IPS-18a (cell line): ENCODE measurements at regions not wholly inside any gene's neighbourhood (a gene's known extent, or its start where the extent isn't known, plus 50 kb on each side); places are given as distances from the start of the nearest gene placed in this dataset.

Experiments
- H3K27ac ChIP-seq: one replicate; pipeline ENCODE4 v1.5.1; 2013; ENCODE audit warnings: low read length
- H3K27me3 ChIP-seq: one replicate; pipeline ENCODE4 v1.6.1; 2013; ENCODE audit warnings: mild to moderate bottlenecking, low read length; ENCODE audit not compliant: control insufficient read depth, insufficient read depth
- H3K36me3 ChIP-seq: one replicate; pipeline ENCODE4 v1.6.1; 2013; ENCODE audit warnings: low read depth, low read length; ENCODE audit not compliant: control insufficient read depth
- H3K4me1 ChIP-seq: one replicate; pipeline ENCODE4 v1.6.1; 2013; ENCODE audit warnings: low read depth, low read length; ENCODE audit not compliant: control insufficient read depth
- H3K4me3 ChIP-seq: one replicate; pipeline ENCODE4 v1.5.1; 2013; ENCODE audit warnings: low read length
- H3K9ac ChIP-seq: one replicate; pipeline ENCODE4 v1.6.1; 2013; ENCODE audit warnings: mild to moderate bottlenecking, low read length, moderate library complexity
- H3K9me3 ChIP-seq: one replicate; pipeline ENCODE4 v1.6.1; 2013; ENCODE audit warnings: low read depth, low read length; ENCODE audit not compliant: control insufficient read depth

DNA sequence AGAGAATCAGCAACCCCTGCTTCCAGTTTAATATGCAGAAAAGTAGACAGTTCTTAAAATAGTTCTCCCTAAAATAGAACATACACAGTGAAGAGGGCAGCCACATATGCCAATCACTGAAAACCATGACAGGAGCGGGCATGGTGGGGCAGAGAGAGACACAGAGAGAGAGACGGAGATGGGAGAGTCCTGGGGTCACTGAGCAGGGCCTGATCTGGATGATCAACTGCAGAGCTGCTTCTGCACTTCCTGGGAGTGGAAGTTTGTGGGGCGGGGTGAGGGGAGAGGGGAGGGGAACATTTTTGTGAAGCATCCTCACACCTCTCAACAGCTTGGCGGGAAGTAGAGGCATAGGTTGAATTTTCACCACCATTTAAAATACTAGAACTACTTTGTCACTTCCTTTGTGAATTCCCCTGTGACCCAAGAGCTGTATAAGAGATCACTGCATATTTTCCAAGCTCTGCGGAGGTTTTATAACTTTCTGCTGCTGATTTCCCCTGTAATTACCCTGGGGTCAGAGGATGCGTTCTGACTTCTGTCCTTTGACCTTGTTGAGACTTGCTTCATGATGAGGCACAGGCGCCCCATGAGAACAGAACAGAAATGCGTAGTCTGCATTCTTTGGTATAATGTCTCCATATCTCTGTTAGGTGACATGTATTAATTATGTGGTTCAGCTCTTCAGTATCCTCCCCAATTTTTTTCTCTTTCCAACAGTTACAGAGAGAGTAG lies 419.4 kb downstream of the BRD1 start:
- no peaks in the 10 kb centered on the region for H3K4me1 ChIP-seq
- H3K27me3 ChIP-seq: peaks cover 6% of the 10 kb centered on the region
- H3K4me3 ChIP-seq: no peak overlapping the region
- H3K27ac ChIP-seq: no peak overlapping the region
- no peaks in the 10 kb centered on the region for H3K36me3 ChIP-seq
- H3K9me3 ChIP-seq: no peaks in the 10 kb centered on the region
- H3K9ac ChIP-seq: no peak overlapping the region

DNA sequence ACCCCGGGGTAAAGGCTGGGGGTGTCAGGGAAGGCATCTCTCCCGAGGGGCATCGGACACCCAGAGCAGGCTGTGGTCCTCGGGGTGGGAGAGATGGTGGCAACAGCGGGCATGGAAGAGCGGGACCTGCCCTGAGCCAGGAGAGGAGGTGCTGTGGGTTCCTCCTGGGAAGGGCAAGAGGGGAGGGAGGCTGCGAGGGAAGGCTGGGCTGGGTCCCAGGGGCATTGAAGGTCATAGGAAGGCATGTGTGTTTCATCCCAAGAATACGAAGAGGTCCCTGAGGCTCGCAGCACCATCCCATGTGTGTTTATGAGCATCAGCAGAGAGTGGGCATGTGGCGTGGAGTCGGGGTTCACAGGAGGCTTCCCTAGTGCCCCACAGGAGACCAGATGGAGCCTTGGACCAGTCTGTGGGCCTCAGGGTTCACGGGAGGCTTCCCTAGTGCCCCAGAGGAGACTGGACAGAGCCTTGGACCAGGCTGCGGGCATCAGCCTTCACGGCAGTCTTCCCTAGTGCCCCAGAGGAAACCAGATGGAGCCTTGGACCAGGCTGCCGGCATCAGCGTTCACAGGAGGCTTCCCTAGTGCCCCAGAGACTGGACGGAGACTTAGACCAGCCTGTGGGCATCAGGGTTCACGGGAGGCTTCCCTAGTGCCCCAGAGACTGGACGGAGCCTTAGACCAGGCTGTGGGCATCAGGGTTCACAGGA lies 420.6 kb downstream of the BRD1 start:
- no peak overlapping the region for H3K4me3 ChIP-seq
- H3K4me1 ChIP-seq: no peaks in the 10 kb centered on the region
- no peaks in the 10 kb centered on the region for H3K9me3 ChIP-seq
- H3K27ac ChIP-seq: no peak overlapping the region
- H3K9ac ChIP-seq: no peak overlapping the region
- H3K27me3 ChIP-seq: peaks cover 6% of the 10 kb centered on the region
- H3K36me3 ChIP-seq: no peaks in the 10 kb centered on the region

DNA sequence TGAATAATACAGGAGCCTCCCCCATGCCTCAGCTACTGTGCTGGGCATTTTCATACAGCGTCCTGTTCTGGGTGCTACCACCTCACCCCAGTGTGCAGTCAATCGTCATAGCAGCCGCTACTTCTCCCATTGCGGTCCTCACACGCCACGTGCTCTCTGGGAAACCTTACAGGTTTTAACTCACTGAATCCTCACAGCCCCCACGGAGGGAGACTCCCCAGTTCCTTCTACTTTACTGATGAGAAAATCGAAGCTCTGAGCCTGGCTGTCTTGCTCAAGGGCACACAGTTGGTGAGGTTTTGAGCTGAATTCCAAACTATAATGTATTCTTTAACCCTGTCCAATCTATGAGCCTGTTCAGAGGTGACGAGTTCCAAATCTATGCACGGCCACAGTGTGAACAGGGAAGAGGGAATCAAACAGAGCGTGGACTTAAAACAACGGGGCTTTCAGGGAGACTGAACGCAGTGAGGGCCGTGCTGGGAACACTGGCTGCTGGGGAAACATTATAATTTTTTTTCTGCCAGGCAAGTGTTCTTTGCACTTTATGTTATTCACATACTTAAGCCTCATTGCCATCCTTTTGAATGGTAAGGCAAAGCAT lies 421.5 kb downstream of the BRD1 start:
- Histone ChIP-seq H3K36me3 (no peaks in the 10 kb centered on the region), H3K4me3 (no peak overlapping the region), H3K9ac (no peak overlapping the region), H3K9me3 (no peaks in the 10 kb centered on the region), H3K4me1 (no peaks in the 10 kb centered on the region), H3K27me3 (peaks cover 6% of the 10 kb centered on the region), H3K27ac (no peak overlapping the region)

DNA sequence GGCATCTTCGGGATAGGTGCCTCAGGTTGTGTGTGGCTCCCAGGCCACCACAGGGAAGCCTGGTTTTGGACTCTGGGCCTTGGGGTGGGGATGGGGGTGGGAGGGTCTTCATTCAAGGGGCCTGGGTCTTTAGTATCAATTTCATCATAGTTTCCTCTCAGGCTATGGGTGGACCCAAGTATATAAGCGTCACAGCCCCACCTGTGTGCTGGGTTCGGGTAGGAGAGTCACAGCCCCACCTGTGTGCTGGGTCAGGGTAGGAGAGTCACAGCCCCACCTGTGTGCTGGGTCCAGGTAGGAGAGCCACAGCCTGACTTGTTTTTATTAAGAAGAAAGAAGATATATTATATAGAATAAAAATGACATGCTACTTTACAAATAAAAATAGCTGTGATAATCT lies 422.1 kb downstream of the BRD1 start:
- Histone ChIP-seq H3K27ac (no peak overlapping the region), H3K4me3 (no peak overlapping the region), H3K4me1 (no peaks in the 10 kb centered on the region), H3K9ac (no peak overlapping the region), H3K36me3 (no peaks in the 10 kb centered on the region), H3K27me3 (peaks cover 6% of the 10 kb centered on the region), H3K9me3 (no peaks in the 10 kb centered on the region)

DNA sequence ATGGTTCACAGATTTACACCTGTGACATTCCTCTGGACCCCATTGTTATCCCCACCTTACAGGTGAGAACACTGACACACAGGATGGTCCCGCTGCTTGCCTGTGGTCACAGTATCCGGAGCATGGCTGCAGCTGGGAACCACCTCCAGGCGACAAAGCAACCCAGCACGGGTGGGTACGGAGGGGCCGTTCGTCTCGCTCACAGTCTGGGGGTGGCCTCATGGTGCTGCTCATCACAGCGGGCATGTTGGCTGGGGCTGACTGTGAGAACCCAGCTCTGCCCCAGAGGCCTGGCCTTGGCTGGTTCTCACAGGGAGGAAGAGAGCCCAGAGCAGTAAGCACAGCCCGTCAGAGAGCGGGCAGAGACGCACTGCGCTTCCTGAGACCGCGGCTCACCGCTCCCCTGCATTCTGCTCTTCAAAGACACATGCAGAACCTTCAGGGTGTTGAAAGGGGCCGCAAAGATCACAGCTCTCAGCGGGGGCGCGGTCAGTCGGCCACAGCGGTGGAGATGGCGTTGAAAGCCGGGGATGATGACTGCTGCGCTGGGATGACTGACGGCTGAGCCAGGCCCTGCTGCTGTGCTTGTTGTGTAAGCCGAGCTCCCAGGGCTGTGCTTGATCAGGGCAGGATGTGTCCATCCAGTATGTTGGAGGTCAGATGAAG lies 423.0 kb downstream of the BRD1 start:
- Histone ChIP-seq H3K9ac (no peak overlapping the region), H3K36me3 (no peaks in the 10 kb centered on the region), H3K4me1 (no peaks in the 10 kb centered on the region), H3K9me3 (no peaks in the 10 kb centered on the region), H3K27ac (no peak overlapping the region), H3K27me3 (peaks cover 6% of the 10 kb centered on the region), H3K4me3 (no peak overlapping the region)

DNA sequence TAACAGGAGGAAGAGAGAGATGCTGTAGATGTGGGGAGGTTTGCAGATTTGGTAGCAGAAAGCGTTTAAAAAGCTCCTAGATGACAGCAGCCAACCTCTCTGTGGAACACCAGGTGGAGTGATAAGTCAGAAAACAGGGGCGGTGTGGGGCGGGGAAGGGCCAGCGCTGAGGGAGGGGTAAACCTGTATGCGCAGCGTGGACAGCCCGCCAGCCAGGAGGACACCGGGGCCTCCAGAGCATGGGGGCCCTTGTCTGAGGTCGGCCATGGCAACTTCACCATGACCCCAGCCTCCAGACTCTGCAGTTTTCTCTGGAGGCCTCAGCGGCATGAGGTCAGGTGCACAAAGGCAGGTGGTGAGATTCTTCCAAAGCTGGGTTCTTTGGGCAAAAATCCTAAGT lies 423.7 kb downstream of the BRD1 start:
- no peaks in the 10 kb centered on the region for H3K36me3 ChIP-seq
- no peak overlapping the region for H3K4me3 ChIP-seq
- H3K4me1 ChIP-seq: no peaks in the 10 kb centered on the region
- H3K9me3 ChIP-seq: no peaks in the 10 kb centered on the region
- peaks cover 6% of the 10 kb centered on the region for H3K27me3 ChIP-seq
- H3K27ac ChIP-seq: no peak overlapping the region
- no peak overlapping the region for H3K9ac ChIP-seq

DNA sequence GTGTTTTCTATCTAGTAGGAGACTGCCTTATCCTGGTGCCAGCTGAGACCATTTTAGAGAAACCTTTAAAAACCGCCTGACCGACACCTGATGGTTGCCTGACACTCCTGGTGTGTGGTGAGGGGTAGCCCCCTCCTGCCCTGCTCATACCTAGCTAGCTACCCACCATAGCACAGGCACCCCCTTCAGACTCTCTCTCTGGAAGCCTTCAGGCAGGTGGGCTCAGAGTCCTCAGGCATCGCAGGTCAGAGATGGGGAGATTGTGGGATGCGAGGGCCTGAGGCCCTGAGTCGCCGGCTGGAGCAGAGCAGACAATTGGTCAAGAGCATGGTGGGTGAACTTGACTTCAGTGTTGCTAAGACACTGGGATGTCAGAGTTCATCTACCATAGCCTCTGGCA lies 424.6 kb downstream of the BRD1 start:
- no peaks in the 10 kb centered on the region for H3K36me3 ChIP-seq
- peaks cover 6% of the 10 kb centered on the region for H3K27me3 ChIP-seq
- H3K27ac ChIP-seq: no peak overlapping the region
- H3K4me1 ChIP-seq: no peaks in the 10 kb centered on the region
- no peak overlapping the region for H3K9ac ChIP-seq
- no peak overlapping the region for H3K4me3 ChIP-seq
- no peaks in the 10 kb centered on the region for H3K9me3 ChIP-seq

DNA sequence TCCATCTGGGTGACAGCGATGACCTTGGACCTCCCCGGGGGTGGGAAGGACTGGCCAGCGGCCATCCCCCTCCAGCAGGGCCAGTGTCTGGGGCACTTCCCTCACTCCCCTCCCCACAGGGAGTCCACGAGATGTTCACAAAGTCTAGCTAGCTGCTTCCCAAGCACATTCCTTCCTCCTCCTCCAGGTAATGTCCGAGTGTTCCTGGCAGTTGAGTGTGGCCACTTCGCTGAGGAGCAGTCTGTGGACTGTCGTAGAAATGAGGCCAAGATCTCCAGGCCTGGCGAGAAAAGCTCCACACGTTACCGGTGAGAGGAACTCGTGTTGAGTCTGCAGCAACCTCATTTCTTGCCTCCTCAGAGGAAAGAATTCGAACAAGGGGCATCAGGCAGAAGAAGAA lies 425.5 kb downstream of the BRD1 start:
- H3K4me3 ChIP-seq: no peak overlapping the region
- H3K36me3 ChIP-seq: no peaks in the 10 kb centered on the region
- H3K9ac ChIP-seq: no peak overlapping the region
- H3K4me1 ChIP-seq: no peaks in the 10 kb centered on the region
- peaks cover 6% of the 10 kb centered on the region for H3K27me3 ChIP-seq
- no peak overlapping the region for H3K27ac ChIP-seq
- no peaks in the 10 kb centered on the region for H3K9me3 ChIP-seq

DNA sequence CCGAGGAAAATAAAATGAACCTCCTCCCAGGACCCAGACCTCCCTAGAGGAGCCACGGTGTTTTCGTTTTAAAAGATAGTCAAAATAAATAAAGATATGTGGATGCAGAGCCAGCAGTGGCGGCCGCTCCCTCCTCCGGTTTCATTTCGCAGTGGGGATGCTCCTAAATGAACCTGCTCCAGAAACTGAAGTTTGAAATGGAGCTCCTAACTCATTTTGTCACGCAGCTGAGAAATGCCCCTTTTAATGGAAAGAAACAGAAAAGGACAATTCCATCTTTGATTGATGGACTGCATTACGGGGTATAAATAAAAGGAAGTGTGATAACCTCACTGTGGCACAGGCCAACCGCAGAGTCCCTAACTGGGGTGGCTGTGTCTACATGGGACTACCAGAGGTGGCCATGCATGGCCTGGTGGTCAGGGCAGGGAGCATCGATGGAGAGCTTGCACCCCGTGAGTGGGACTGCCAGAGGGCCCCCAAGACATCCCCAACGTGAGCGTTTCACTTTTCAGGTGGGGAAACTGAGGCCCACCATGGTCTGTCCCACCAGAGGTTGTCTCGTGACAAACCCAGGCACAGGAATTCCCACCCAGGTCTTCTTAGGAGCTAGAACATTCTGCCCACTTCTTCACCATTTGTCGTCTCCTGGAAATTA lies 426.6 kb downstream of the BRD1 start:
- Histone ChIP-seq H3K27ac (no peak overlapping the region), H3K4me1 (no peaks in the 10 kb centered on the region), H3K27me3 (peaks cover 6% of the 10 kb centered on the region), H3K36me3 (no peaks in the 10 kb centered on the region), H3K9ac (no peak overlapping the region), H3K9me3 (no peaks in the 10 kb centered on the region), H3K4me3 (no peak overlapping the region)

DNA sequence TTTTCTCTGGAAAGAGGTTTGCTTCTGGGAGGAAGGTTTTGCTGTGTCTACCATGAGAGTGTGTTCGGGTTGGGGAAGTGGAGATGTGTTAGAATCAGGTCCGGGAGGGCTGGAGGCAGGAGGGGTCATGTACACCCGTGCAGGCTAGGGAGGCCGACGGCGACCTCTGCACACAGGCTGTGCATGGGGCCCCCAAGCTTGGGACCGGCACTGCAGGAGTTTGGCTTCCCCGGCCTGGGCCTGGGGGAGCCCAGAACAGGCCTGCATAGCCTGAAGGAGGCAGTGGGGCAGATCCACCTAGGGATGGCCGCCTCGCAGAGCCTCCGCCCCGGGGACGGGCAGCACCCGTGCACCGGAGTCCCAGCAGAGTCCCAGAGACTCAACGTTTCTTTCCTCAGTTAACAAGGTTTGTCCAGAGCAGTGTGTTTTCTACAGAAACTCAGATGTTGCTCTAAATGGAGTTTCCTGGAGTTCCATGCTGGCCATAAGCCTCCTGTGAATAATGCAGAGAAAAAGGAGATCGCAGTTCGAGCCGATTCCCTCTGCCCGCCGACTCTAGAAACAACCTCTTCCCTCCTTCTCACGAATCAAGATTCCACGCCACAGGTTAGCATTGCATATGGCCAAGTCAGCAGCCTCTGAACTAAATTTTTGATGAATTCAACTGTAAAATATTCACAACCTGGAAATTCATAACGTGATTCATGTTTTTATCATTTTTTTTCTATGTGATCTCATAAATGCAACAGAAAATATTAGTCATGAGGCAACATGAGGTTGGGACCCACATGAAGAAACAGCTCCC lies 427.3 kb downstream of the BRD1 start:
- Histone ChIP-seq H3K36me3 (no peaks in the 10 kb centered on the region), H3K9ac (no peak overlapping the region), H3K4me1 (no peaks in the 10 kb centered on the region), H3K27ac (no peak overlapping the region), H3K27me3 (peaks cover 6% of the 10 kb centered on the region), H3K9me3 (no peaks in the 10 kb centered on the region), H3K4me3 (no peak overlapping the region)
